GM12878 (cell line): ENCODE measurements at regions not wholly inside any gene's neighbourhood (a gene's known extent, or its start where the extent isn't known, plus 50 kb on each side); places are given as distances from the start of the nearest gene placed in this dataset.

Experiments
- ATAC-seq: fragments of 200-7000 bp; cut with Tn5 transposase; 3 replicates; pipeline ENCODE4 v1.9.1; 2020; ENCODE audit warnings: mild to moderate bottlenecking, moderate library complexity
- BruUV-seq: library from RNA; stranded (reverse); fragments of 400-500 nt; replicated peaks from 2 replicates; lab custom pipeline; 2021; lab: Mats Ljungman, UMichigan
- CTCF ChIA-PET: fragments of 300-600 bp; sonication (Branson Sonifier 250); formaldehyde crosslinking; extraction: SDS; loops from one replicate; lab custom pipeline; 2021; ENCODE audit warnings: inconsistent platforms; lab: Yijun Ruan, JAX
- POLR2A ChIA-PET: fragments of 350-600 bp; formaldehyde crosslinking; extraction: SDS; loops from one replicate; lab custom pipeline; 2021; ENCODE audit warnings: inconsistent platforms; lab: Charles Lee
- RAD21 ChIA-PET: fragments of 300-600 bp; sonication (Branson Sonifier 250); formaldehyde crosslinking; loops from one replicate; lab custom pipeline; 2023; ENCODE audit warnings: antibody characterized with exemption; ENCODE audit not compliant: unreplicated experiment; lab: Charles Lee
- SMC1A ChIA-PET: fragments of 300-600 bp; sonication (Branson Sonifier 250); formaldehyde crosslinking; loops from one replicate; lab custom pipeline; 2023; ENCODE audit not compliant: unreplicated experiment, uncharacterized antibody; lab: Charles Lee
- DNase-seq: peaks from one replicate; pipeline ENCODE4 v3.0.0-alpha.2; 2011; ENCODE audit warnings: low read depth, low spot score
- FAIRE-seq: peaks from 3 replicates; lab custom pipeline; 2011; peaks lifted over from hg19 to GRCh38; lab: Jason Lieb, UNC
- H2AFZ ChIP-seq: 2 replicates; pipeline ENCODE4 v1.6.0; 2011; ENCODE audit warnings: low read depth, low read length, control low read depth; ENCODE audit not compliant: control insufficient read depth
- H3K27ac ChIP-seq: 2 replicates; pipeline ENCODE4 v1.5.1; 2011; ENCODE audit warnings: control low read depth; ENCODE audit not compliant: control insufficient read depth, insufficient read depth
- H3K27me3 ChIP-seq, 2 experiments: replicated peaks in 1 of 2; 2 replicates each; pipeline versions ENCODE4 v1.6.0 to v1.6.1; 2011; ENCODE audit warnings: low read length in 1 of 2; ENCODE audit not compliant: control insufficient read depth in 2 of 2, insufficient read depth in 2 of 2
- H3K36me3 ChIP-seq, 2 experiments: 2 replicates each; pipeline ENCODE4 v1.5.1; 2011; ENCODE audit warnings: low read length in 1 of 2; ENCODE audit not compliant: control insufficient read depth in 2 of 2, insufficient read depth in 2 of 2
- H3K4me1 ChIP-seq: 2 replicates; pipeline ENCODE4 v1.6.1; 2011; ENCODE audit warnings: mild to moderate bottlenecking, low read length, moderate library complexity, mixed read lengths; ENCODE audit not compliant: control insufficient read depth, insufficient read depth
- H3K4me2 ChIP-seq: 2 replicates; pipeline ENCODE4 v1.6.0; 2011; ENCODE audit warnings: control low read depth; ENCODE audit not compliant: control insufficient read depth, insufficient read depth
- H3K4me3 ChIP-seq: fragments of 200-600 bp; sonication (generic); 2 replicates; pipeline ENCODE4 v1.5.1; 2016
- H3K79me2 ChIP-seq: 2 replicates; pipeline ENCODE4 v1.6.0; 2011; ENCODE audit warnings: low read length; ENCODE audit not compliant: control insufficient read depth, insufficient read depth
- H3K9ac ChIP-seq: 2 replicates; pipeline ENCODE4 v1.8.0; 2011; ENCODE audit warnings: low read length, control low read depth, mixed read lengths; ENCODE audit not compliant: control insufficient read depth, insufficient read depth
- H3K9me3 ChIP-seq: replicated peaks from 3 replicates; pipeline ENCODE4 v1.5.1; 2011; ENCODE audit warnings: mild to moderate bottlenecking, low read length; ENCODE audit not compliant: control insufficient read depth, insufficient read depth
- H4K20me1 ChIP-seq: 2 replicates; pipeline ENCODE4 v1.6.0; 2011; ENCODE audit not compliant: control insufficient read depth, insufficient read depth
- BACH1 ChIP-seq: fragments of 450-650 bp; IDR thresholded peaks from 2 replicates; pipeline ENCODE4 v1.6.1; 2017; ENCODE audit warnings: mild to moderate bottlenecking, borderline replicate concordance
- CHD1 ChIP-seq: IDR thresholded peaks from 2 replicates; pipeline ENCODE4 v1.6.1; 2012; ENCODE audit warnings: low read depth, low read length, improper control_type of control experiment
- CREB1 ChIP-seq: IDR thresholded peaks from 2 replicates; pipeline ENCODE4 v1.6.1; 2012; ENCODE audit warnings: low read depth, mild to moderate bottlenecking, inconsistent platforms
- KAT2A ChIP-seq: conservative IDR thresholded peaks from 2 replicates; pipeline ENCODE4 v1.6.1; 2011; ENCODE audit warnings: low read depth, low read length; ENCODE audit not compliant: control insufficient read depth
- KDM1A ChIP-seq: fragments of 200-600 bp; sonication (generic); IDR thresholded peaks from 2 replicates; pipeline ENCODE4 v1.6.1; 2016; ENCODE audit warnings: borderline replicate concordance
- NR2C2 ChIP-seq: IDR thresholded peaks from 2 replicates; pipeline ENCODE4 v1.6.1; 2011; ENCODE audit warnings: borderline replicate concordance, low read depth; ENCODE audit not compliant: control insufficient read depth, insufficient read length
- PAX8 ChIP-seq: fragments of 450-650 bp; IDR thresholded peaks from 2 replicates; pipeline ENCODE4 v1.6.1; 2017; ENCODE audit warnings: mild to moderate bottlenecking, moderate library complexity
- SIN3A ChIP-seq: IDR thresholded peaks from 2 replicates; pipeline ENCODE4 v1.6.1; 2012; ENCODE audit warnings: low read depth, low read length, improper control_type of control experiment
- SRF ChIP-seq, 2 experiments: IDR thresholded peaks; 2 replicates each; pipeline ENCODE4 v1.6.1; 2011; ENCODE audit warnings: low read depth in 2 of 2, low read length in 2 of 2, mild to moderate bottlenecking in 1 of 2, moderate library complexity in 1 of 2
- SUZ12 ChIP-seq: fragments of 200-600 bp; sonication (generic); IDR thresholded peaks from one replicate; pipeline ENCODE4 v1.6.1; 2018; ENCODE audit warnings: antibody characterized with exemption, mild to moderate bottlenecking; ENCODE audit not compliant: unreplicated experiment
- TCF7 ChIP-seq: IDR thresholded peaks from 2 replicates; pipeline ENCODE4 v1.6.1; 2014; ENCODE audit warnings: antibody characterized with exemption, borderline replicate concordance
- WRNIP1 ChIP-seq: IDR thresholded peaks from 2 replicates; pipeline ENCODE4 v1.6.1; 2011; ENCODE audit warnings: low read depth, low read length, improper control_type of control experiment, borderline replicate concordance
- ZNF217 ChIP-seq: fragments of 450-650 bp; IDR thresholded peaks from 2 replicates; pipeline ENCODE4 v1.6.1; 2017; ENCODE audit warnings: antibody characterized with exemption, mild to moderate bottlenecking
- ZSCAN29 ChIP-seq: fragments of 450-650 bp; IDR thresholded peaks from 2 replicates; pipeline ENCODE4 v1.6.1; 2017; ENCODE audit warnings: mild to moderate bottlenecking, moderate library complexity
- WGBS: methylation state at CpG from one replicate; pipeline ENCODE4 v1.1.6; 2016; ENCODE audit warnings: low lambda C conversion rate; ENCODE audit not compliant: insufficient replicate concordance, insufficient coverage; ENCODE audit errors: missing lambda C conversion rate; 5-methylcytosine and 5-hydroxymethylcytosine counted together
- in situ Hi-C: fragments of 300-500 bp; cut with MboI; formaldehyde crosslinking; loops from 9 replicates; pipeline ENCODE4 v1.14.3; 2018; ENCODE audit warnings: mixed read lengths
- intact Hi-C: fragments of 100-400 bp; cut with micrococcal nuclease; formaldehyde crosslinking; loops from one replicate; pipeline ENCODE4 v1.14.2; 2022; ENCODE audit not compliant: unreplicated experiment
- TF ChIP-seq, protein P1 (sequence below): fragments of 450-650 bp; IDR thresholded peaks from 2 replicates; pipeline ENCODE4 v1.6.1; 2017; ENCODE audit warnings: mild to moderate bottlenecking
- TF ChIP-seq, protein P2 (sequence below): IDR thresholded peaks from 2 replicates; pipeline ENCODE4 v1.6.1; 2011; ENCODE audit warnings: low read depth, low read length, improper control_type of control experiment, borderline replicate concordance
- TF ChIP-seq, protein P3 (sequence below): fragments of 450-650 bp; conservative IDR thresholded peaks from 2 replicates; pipeline ENCODE4 v1.6.1; 2017; ENCODE audit warnings: mild to moderate bottlenecking, moderate library complexity
- TF ChIP-seq, protein P4 (sequence below): fragments of 450-650 bp; IDR thresholded peaks from 2 replicates; pipeline ENCODE4 v1.6.1; 2017; ENCODE audit warnings: low read depth, mild to moderate bottlenecking, moderate library complexity

DNA sequence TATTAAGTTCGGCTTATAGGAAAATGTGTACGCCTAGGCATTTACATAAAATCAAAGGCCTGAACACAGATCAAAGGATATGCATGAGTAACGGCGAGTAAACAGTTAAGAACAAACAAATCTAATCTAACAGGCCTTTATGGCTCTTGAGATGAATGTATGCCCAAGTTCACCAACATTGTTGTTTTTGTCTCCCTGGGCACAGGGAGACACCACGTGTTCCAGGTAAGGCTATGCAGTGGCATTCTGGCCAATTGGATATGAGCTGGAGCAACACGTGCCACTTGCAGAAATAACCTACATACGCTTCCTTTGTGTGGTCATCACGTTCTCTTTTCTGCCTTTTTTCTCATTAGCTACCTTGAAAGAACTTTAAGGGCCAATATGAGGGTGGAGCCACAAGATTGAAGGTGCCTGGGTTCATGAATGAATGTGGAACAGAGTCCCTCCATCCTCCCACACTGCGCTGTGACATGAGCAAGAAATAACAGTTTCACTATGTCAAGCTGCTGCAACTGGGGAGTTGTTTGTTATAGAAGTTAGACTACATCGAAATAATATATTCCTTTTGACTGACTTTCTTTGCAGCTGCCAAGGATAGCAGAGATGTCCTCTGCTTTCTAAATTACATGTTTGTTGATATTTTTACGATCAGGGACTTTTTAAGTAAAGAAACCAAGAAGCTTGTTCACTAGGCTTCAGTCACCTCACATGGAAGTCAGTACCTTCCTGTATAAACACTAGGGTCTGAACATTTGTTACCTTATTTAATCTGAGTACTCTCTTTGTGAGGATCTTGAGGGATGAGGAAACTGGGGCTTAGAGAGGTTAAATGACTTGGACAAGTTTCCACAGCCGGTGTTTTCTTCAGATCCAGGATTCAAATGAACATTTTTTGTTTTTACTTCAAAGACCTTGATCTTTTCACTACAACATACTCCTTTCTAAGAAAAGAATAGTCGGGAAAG lies 427.5 kb upstream of the TBL1XR1 start:
- no TSS peak for BruUV-seq
- ATAC-seq = no peak
- ChIA-PET POLR2A (no interaction called here), RAD21 (no interaction called here), SMC1A (no interaction called here), CTCF (no interaction called here)
- no peak for FAIRE-seq
- H3K4me1 ChIP-seq = no peaks in the 10 kb centered on the region
- no peaks in the 10 kb centered on the region for H3K36me3 ChIP-seq
- no peak overlapping the region for H3K4me2 ChIP-seq
- H3K79me2 ChIP-seq = no peaks in the 10 kb centered on the region
- DNase-seq = no peak
- WGBS = 44% methylated on average over 13 of the region's 13 CpGs
- no peaks in the 10 kb centered on the region for H4K20me1 ChIP-seq
- H3K9me3 ChIP-seq = no peaks in the 10 kb centered on the region; the same call in 1 of the 3 replicates
- intact Hi-C loops (no loop called here), in situ Hi-C loops (no loop called here)
- H3K9ac ChIP-seq = no peak overlapping the region
- H3K27me3 ChIP-seq = no peaks in the 10 kb centered on the region; a peak in 2 of 4 replicates
- H2AFZ ChIP-seq = no peak overlapping the region
- TF ChIP-seq PAX8 = no peak
- TF ChIP-seq, protein P1, sequence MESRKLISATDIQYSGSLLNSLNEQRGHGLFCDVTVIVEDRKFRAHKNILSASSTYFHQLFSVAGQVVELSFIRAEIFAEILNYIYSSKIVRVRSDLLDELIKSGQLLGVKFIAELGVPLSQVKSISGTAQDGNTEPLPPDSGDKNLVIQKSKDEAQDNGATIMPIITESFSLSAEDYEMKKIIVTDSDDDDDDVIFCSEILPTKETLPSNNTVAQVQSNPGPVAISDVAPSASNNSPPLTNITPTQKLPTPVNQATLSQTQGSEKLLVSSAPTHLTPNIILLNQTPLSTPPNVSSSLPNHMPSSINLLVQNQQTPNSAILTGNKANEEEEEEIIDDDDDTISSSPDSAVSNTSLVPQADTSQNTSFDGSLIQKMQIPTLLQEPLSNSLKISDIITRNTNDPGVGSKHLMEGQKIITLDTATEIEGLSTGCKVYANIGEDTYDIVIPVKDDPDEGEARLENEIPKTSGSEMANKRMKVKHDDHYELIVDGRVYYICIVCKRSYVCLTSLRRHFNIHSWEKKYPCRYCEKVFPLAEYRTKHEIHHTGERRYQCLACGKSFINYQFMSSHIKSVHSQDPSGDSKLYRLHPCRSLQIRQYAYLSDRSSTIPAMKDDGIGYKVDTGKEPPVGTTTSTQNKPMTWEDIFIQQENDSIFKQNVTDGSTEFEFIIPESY = no peak
- TF ChIP-seq TCF7 = no peak
- no peak for TF ChIP-seq SIN3A
- no peak for TF ChIP-seq BACH1
- no peak for TF ChIP-seq CREB1
- TF ChIP-seq, protein P2, sequence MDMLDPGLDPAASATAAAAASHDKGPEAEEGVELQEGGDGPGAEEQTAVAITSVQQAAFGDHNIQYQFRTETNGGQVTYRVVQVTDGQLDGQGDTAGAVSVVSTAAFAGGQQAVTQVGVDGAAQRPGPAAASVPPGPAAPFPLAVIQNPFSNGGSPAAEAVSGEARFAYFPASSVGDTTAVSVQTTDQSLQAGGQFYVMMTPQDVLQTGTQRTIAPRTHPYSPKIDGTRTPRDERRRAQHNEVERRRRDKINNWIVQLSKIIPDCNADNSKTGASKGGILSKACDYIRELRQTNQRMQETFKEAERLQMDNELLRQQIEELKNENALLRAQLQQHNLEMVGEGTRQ = no peak
- no peak for TF ChIP-seq NR2C2
- TF ChIP-seq SUZ12 = no peak
- no peak for TF ChIP-seq CHD1
- no peak for TF ChIP-seq ZNF217
- no peak for TF ChIP-seq SRF (IDR thresholded peaks at IDR 0.05; ENCODE audit: low read depth in 2 of 2, low read length in 2 of 2)
- TF ChIP-seq WRNIP1 = no peak
- TF ChIP-seq, protein P3, sequence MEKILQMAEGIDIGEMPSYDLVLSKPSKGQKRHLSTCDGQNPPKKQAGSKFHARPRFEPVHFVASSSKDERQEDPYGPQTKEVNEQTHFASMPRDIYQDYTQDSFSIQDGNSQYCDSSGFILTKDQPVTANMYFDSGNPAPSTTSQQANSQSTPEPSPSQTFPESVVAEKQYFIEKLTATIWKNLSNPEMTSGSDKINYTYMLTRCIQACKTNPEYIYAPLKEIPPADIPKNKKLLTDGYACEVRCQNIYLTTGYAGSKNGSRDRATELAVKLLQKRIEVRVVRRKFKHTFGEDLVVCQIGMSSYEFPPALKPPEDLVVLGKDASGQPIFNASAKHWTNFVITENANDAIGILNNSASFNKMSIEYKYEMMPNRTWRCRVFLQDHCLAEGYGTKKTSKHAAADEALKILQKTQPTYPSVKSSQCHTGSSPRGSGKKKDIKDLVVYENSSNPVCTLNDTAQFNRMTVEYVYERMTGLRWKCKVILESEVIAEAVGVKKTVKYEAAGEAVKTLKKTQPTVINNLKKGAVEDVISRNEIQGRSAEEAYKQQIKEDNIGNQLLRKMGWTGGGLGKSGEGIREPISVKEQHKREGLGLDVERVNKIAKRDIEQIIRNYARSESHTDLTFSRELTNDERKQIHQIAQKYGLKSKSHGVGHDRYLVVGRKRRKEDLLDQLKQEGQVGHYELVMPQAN = no peak
- no peak for TF ChIP-seq KAT2A
- no peak for TF ChIP-seq KDM1A
- TF ChIP-seq ZSCAN29 = no peak
- TF ChIP-seq, protein P4, sequence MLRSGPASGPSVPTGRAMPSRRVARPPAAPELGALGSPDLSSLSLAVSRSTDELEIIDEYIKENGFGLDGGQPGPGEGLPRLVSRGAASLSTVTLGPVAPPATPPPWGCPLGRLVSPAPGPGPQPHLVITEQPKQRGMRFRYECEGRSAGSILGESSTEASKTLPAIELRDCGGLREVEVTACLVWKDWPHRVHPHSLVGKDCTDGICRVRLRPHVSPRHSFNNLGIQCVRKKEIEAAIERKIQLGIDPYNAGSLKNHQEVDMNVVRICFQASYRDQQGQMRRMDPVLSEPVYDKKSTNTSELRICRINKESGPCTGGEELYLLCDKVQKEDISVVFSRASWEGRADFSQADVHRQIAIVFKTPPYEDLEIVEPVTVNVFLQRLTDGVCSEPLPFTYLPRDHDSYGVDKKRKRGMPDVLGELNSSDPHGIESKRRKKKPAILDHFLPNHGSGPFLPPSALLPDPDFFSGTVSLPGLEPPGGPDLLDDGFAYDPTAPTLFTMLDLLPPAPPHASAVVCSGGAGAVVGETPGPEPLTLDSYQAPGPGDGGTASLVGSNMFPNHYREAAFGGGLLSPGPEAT = no peak
- no peak overlapping the region for H3K4me3 ChIP-seq
- H3K27ac ChIP-seq = no peak overlapping the region
